Neuronal stem cell (in vitro differentiated cells): ENCODE measurements at regions not wholly inside any gene's neighbourhood (a gene's known extent, or its start where the extent isn't known, plus 50 kb on each side); places are given as distances from the start of the nearest gene placed in this dataset.

Experiments
- DNase-seq: peaks from one replicate; pipeline ENCODE4 v3.0.0-alpha.2; 2013; ENCODE audit warnings: low spot score
- H2AFZ ChIP-seq: one replicate; pipeline ENCODE4 v1.6.1; 2013; ENCODE audit warnings: mild to moderate bottlenecking, low read length, inconsistent platforms
- H2AK5ac ChIP-seq: 2 replicates; pipeline ENCODE4 v1.6.1; 2013; ENCODE audit warnings: low read depth, mild to moderate bottlenecking, inconsistent platforms, low read length, moderate library complexity, mixed read lengths
- H2BK120ac ChIP-seq: 2 replicates; pipeline ENCODE4 v1.6.1; 2013; ENCODE audit warnings: low read depth, mild to moderate bottlenecking, inconsistent platforms, low read length, moderate library complexity, mixed read lengths
- H2BK12ac ChIP-seq: one replicate; pipeline ENCODE4 v1.6.1; 2013; ENCODE audit warnings: low read length, inconsistent platforms
- H2BK15ac ChIP-seq: 2 replicates; pipeline ENCODE4 v1.6.1; 2013; ENCODE audit warnings: mild to moderate bottlenecking, low read length, inconsistent platforms, mixed read lengths
- H2BK5ac ChIP-seq: one replicate; pipeline ENCODE4 v1.6.1; 2013; ENCODE audit warnings: inconsistent platforms, mild to moderate bottlenecking, low read length, moderate library complexity
- H3K14ac ChIP-seq: one replicate; pipeline ENCODE4 v1.6.1; 2013; ENCODE audit warnings: low read length, inconsistent platforms
- H3K18ac ChIP-seq: 2 replicates; pipeline ENCODE4 v1.6.1; 2013; ENCODE audit warnings: low read length, inconsistent platforms
- H3K23ac ChIP-seq: 2 replicates; pipeline ENCODE4 v1.6.1; 2013; ENCODE audit warnings: low read depth, mild to moderate bottlenecking, mixed read lengths, low read length, inconsistent platforms; ENCODE audit not compliant: poor library complexity
- H3K27ac ChIP-seq: replicated peaks from 3 replicates; pipeline ENCODE4 v1.5.1; 2013; ENCODE audit warnings: low read length, inconsistent platforms
- H3K27me3 ChIP-seq, 3 experiments: 2 replicates each; pipeline ENCODE4 v1.6.1; 2013; ENCODE audit warnings: low read length in 3 of 3, mild to moderate bottlenecking in 2 of 3, inconsistent platforms in 1 of 3, low read depth in 1 of 3, mixed read lengths in 1 of 3, moderate library complexity in 1 of 3; ENCODE audit not compliant: control insufficient read depth in 3 of 3, insufficient read depth in 3 of 3
- H3K36me3 ChIP-seq, 2 donors: replicated peaks in 1 of 2; 2 replicates each; pipeline ENCODE4 v1.6.1; 2013; ENCODE audit warnings: low read length in 2 of 2; ENCODE audit not compliant: control insufficient read depth in 2 of 2, insufficient read depth in 2 of 2
- H3K4ac ChIP-seq: 2 replicates; pipeline ENCODE4 v1.6.1; 2013; ENCODE audit warnings: inconsistent platforms, mild to moderate bottlenecking, low read length, moderate library complexity
- H3K4me1 ChIP-seq, 2 donors: 1 replicate in 1 of 2; 2 replicates in 1 of 2; pipeline ENCODE4 v1.6.1; 2013; ENCODE audit warnings: low read length in 2 of 2, low read depth in 1 of 2; ENCODE audit not compliant: control insufficient read depth in 2 of 2, insufficient read depth in 1 of 2
- H3K4me2 ChIP-seq: one replicate; pipeline ENCODE4 v1.6.1; 2013; ENCODE audit warnings: mild to moderate bottlenecking, low read length, inconsistent platforms; ENCODE audit not compliant: insufficient read depth, poor library complexity, severe bottlenecking
- H3K4me3 ChIP-seq, 2 donors: 2 replicates each; pipeline ENCODE4 v1.5.1; 2013; ENCODE audit warnings: low read length in 2 of 2, mild to moderate bottlenecking in 2 of 2, inconsistent platforms in 1 of 2, moderate library complexity in 1 of 2
- H3K79me1 ChIP-seq: one replicate; pipeline ENCODE4 v1.6.1; 2013; ENCODE audit warnings: low read depth, mild to moderate bottlenecking, inconsistent platforms, low read length, moderate library complexity
- H3K9ac ChIP-seq: one replicate; pipeline ENCODE4 v1.6.1; 2013; ENCODE audit warnings: mild to moderate bottlenecking, low read depth, low read length, inconsistent platforms; ENCODE audit not compliant: poor library complexity
- H3K9me3 ChIP-seq, 2 donors: replicated peaks in 1 of 2; 2 replicates each; pipeline versions ENCODE3 to v1.6.1; 2013; ENCODE audit warnings: low read length in 2 of 2, mild to moderate bottlenecking in 2 of 2, inconsistent platforms in 1 of 2, low read depth in 1 of 2, mixed read lengths in 1 of 2, moderate library complexity in 1 of 2; ENCODE audit not compliant: control insufficient read depth in 2 of 2, insufficient read depth in 1 of 2
- H4K8ac ChIP-seq: one replicate; pipeline ENCODE4 v1.6.1; 2013; ENCODE audit warnings: low read depth, mild to moderate bottlenecking, inconsistent platforms, low read length, moderate library complexity
- H4K91ac ChIP-seq: one replicate; pipeline ENCODE4 v1.6.1; 2013; ENCODE audit warnings: low read length, low read depth, mild to moderate bottlenecking, inconsistent platforms; ENCODE audit not compliant: poor library complexity
- WGBS, 2 donors: extraction: QIAGEN DNeasy Blood & Tissue Kit; methylation state at CpG; one replicate each; pipeline ENCODE4 v1.1.7; 2013; ENCODE audit warnings: missing lambda C conversion rate in 2 of 2, mixed read lengths in 1 of 2; ENCODE audit not compliant: insufficient read length in 2 of 2, insufficient replicate concordance in 1 of 2; ENCODE audit errors: extremely low coverage in 2 of 2; 5-methylcytosine and 5-hydroxymethylcytosine counted together

DNA sequence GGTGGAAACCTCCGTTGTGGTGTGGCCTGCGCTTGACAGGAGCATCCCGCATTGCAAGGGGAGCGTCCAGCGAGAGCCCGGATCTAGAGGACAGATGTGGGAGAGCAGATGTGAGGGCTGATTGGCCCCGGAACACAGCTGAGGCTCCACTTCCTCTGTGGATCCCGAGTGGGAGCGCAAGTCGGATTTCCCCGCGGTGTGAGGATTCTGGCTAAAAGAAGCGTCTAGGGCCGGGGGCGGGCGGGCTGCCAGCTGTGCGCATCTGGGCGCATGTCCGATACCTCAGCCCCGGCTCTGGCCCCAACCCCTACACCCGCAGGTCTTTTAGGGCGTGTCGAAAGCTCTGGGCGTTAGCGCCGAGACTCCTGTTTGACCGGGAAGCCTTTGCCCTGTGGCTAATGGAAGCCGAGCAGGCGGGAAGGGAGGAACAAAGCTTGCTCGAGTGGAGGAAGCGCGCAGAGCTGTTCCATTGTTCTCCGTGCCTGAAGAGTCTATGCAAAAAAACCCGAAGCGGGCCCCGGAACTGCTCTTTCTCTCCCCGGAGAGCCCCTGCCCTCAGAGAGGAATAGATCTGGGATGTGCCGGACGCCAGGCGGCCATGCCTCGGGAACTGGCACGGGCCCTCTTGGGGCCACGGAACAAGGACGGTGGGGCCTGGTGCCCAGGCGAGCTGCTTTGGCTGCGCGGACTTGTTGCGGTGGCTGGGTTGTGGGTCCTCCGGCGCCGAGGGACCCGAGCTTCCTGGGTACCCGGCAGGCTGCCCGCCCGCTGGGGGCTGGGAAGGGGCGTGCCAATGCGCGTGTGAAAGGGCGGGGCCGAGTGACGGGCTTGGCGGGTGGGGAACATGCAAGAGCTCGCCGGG lies 111.1 kb downstream of the NAV1 start:
- Histone ChIP-seq H2AK5ac (peak overlapping the region; percentile 65), H3K9ac (peak overlapping the region; percentile 31), H4K91ac (peak overlapping the region; percentile 87), H3K79me1 (no peaks in the 10 kb centered on the region), H3K4ac (no peak overlapping the region), H2BK12ac (no peak overlapping the region), H3K18ac (peak overlapping the region; percentile 94), H3K4me2 (peak overlapping the region; percentile 95), H2AFZ (peak overlapping the region; percentile 95), H2BK120ac (no peak overlapping the region), H3K27me3 (peaks cover 0 to 44% (median 10%) of the 10 kb centered on the region in 3 experiments), H3K4me3 (peak overlapping the region; percentile 77 to 89), H2BK5ac (peak overlapping the region; percentile 58), H3K36me3 (no peaks in the 10 kb centered on the region), H3K9me3 (no peaks in the 10 kb centered on the region), H3K14ac (no peak overlapping the region), H3K27ac (no peak overlapping the region), H3K23ac (peak overlapping the region; percentile 69), H2BK15ac (peak overlapping the region; percentile 74), H4K8ac (no peak overlapping the region), H3K4me1 (peaks cover 29 to 39% of the 10 kb centered on the region in 2 donors)
- WGBS, 2 donors: no CpG with 5 or more reads among the region's 64 CpGs
- peak; percentile 56 for DNase-seq

DNA sequence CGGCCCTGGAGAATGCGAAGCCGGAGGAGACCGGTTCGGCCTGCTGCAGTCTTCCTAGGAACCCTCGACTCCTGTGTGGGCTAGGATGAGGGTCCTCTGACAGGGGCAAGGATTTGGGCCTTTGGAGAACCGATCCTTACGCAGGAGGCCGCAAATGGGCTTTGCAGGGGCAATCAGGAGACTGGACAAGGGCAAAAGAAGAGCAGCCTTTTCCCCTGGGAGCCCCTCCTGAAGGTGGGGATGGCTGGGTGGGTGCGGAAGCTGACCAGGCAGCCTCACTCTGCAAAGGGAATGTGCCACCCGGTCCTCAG lies 111.7 kb downstream of the NAV1 start:
- H4K8ac ChIP-seq: no peak overlapping the region
- no CpG with 5 or more reads among the region's 11 CpGs for WGBS, 2 donors
- no peak overlapping the region for H3K9ac ChIP-seq
- H2BK120ac ChIP-seq: no peak overlapping the region
- peaks cover 0 to 44% (median 10%) of the 10 kb centered on the region in 3 experiments for H3K27me3 ChIP-seq
- no peak for DNase-seq
- peak overlapping the region; percentile 94 for H3K18ac ChIP-seq
- H2BK12ac ChIP-seq: no peak overlapping the region
- H3K4me1 ChIP-seq: peaks cover 33 to 39% of the 10 kb centered on the region in 2 donors
- H3K9me3 ChIP-seq: no peaks in the 10 kb centered on the region
- peak overlapping the region; percentile 76 for H2AK5ac ChIP-seq
- H3K4ac ChIP-seq: no peak overlapping the region
- H2BK15ac ChIP-seq: peak overlapping the region; percentile 74
- no peak overlapping the region for H3K27ac ChIP-seq
- peak overlapping the region; percentile 58 for H2BK5ac ChIP-seq
- peak overlapping the region; percentile 69 for H3K23ac ChIP-seq
- H3K14ac ChIP-seq: no peak overlapping the region
- peak overlapping the region; percentile 77 to 89 for H3K4me3 ChIP-seq
- peak overlapping the region; percentile 95 for H2AFZ ChIP-seq
- no peak overlapping the region for H4K91ac ChIP-seq
- H3K4me2 ChIP-seq: peak overlapping the region; percentile 95
- no peaks in the 10 kb centered on the region for H3K36me3 ChIP-seq
- no peaks in the 10 kb centered on the region for H3K79me1 ChIP-seq

DNA sequence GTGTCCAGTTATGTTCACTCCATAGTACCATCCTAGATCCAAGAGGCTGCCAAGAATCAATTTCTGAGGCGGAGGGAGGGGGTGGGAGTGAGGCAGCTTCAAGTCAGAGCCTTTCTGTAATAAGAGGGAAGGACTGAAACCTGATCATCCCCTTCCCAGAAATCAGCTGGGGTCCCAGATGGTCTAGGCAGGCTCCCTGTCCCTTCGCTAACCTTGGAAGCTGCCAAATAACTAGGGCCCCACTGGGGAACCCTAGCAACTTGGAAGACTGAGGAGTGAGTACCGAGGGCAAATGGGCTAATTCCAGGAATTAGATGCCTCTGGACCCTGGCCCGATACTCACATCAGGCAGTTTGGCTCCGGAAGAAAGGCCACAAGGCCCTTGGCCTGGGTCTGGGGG lies 113.3 kb downstream of the NAV1 start:
- no CpG with 5 or more reads among the region's 5 CpGs for WGBS, 2 donors
- H3K4me2 ChIP-seq: no peak overlapping the region
- H4K91ac ChIP-seq: no peak overlapping the region
- H2BK12ac ChIP-seq: no peak overlapping the region
- no peaks in the 10 kb centered on the region for H3K9me3 ChIP-seq
- no peak overlapping the region for H3K4ac ChIP-seq
- H2BK5ac ChIP-seq: no peak overlapping the region
- no peak overlapping the region for H3K14ac ChIP-seq
- no peak for DNase-seq
- H3K79me1 ChIP-seq: no peaks in the 10 kb centered on the region
- H3K27me3 ChIP-seq: peaks cover 0 to 34% (median 10%) of the 10 kb centered on the region in 3 experiments
- H3K4me1 ChIP-seq: peaks cover 33 to 39% of the 10 kb centered on the region in 2 donors
- H3K36me3 ChIP-seq: no peaks in the 10 kb centered on the region
- no peak overlapping the region for H4K8ac ChIP-seq
- H3K23ac ChIP-seq: no peak overlapping the region
- no peak overlapping the region for H3K27ac ChIP-seq
- peak overlapping the region; percentile 60 for H2BK15ac ChIP-seq
- peak overlapping the region; percentile 10 for H2AK5ac ChIP-seq
- H3K18ac ChIP-seq: peak overlapping the region; percentile 27
- no peak overlapping the region for H3K9ac ChIP-seq
- H3K4me3 ChIP-seq: no peak overlapping the region
- H2AFZ ChIP-seq: no peak overlapping the region
- H2BK120ac ChIP-seq: no peak overlapping the region

DNA sequence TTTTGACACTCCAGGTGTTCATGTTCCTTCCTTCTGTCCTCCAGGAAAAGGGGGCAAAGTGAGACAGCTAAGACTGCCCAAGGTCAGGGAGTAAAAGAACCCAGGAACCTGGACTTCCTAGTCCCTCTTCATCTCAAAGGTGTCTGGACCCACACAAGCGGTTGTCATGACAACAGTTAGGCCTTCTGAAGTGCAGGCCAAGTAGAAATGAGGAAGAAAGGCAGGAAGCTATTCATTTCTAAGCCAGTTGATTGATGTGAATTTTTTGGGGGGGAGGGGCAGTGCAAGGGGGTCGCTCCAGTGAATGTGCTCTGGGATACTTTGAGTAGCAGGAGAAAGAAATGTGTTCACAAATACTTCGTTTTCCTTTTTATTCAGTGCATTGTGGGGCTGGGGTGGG lies 114.3 kb downstream of the NAV1 start:
- no peak overlapping the region for H2BK120ac ChIP-seq
- H3K36me3 ChIP-seq: no peaks in the 10 kb centered on the region
- no peak overlapping the region for H3K14ac ChIP-seq
- H4K8ac ChIP-seq: no peak overlapping the region
- H3K27me3 ChIP-seq: peaks cover 0 to 25% (median 10%) of the 10 kb centered on the region in 3 experiments
- no peak overlapping the region for H2AK5ac ChIP-seq
- no peak overlapping the region for H3K27ac ChIP-seq
- H2BK12ac ChIP-seq: no peak overlapping the region
- DNase-seq: no peak
- H3K4ac ChIP-seq: no peak overlapping the region
- no peak overlapping the region for H3K9ac ChIP-seq
- H3K4me2 ChIP-seq: no peak overlapping the region
- WGBS, 2 donors: no CpG with 5 or more reads among the region's 3 CpGs
- H2AFZ ChIP-seq: no peak overlapping the region
- no peak overlapping the region for H2BK15ac ChIP-seq
- H3K79me1 ChIP-seq: no peaks in the 10 kb centered on the region
- H2BK5ac ChIP-seq: no peak overlapping the region
- no peak overlapping the region for H4K91ac ChIP-seq
- H3K4me3 ChIP-seq: no peak overlapping the region
- H3K23ac ChIP-seq: no peak overlapping the region
- no peak overlapping the region for H3K18ac ChIP-seq
- H3K9me3 ChIP-seq: no peaks in the 10 kb centered on the region
- peaks cover 30 to 36% of the 10 kb centered on the region in 2 donors for H3K4me1 ChIP-seq
